Activated naive CD8-positive, alpha-beta T cell treated with anti-CD3 and anti-CD28 coated beads for 36 hours (primary cell): ENCODE measurements at regions not wholly inside any gene's neighbourhood (a gene's known extent, or its start where the extent isn't known, plus 50 kb on each side); places are given as distances from the start of the nearest gene placed in this dataset.

Experiments used
- DNase-seq: peaks from one replicate; pipeline ENCODE4 v3.0.0; 2021
- H3K27ac Mint-ChIP-seq: one replicate; pipeline ENCODE4 v1.8.0; 2022; ENCODE audit warnings: mild to moderate bottlenecking, moderate library complexity, mixed read lengths
- H3K27me3 Mint-ChIP-seq: one replicate; pipeline ENCODE4 v1.8.0; 2022; ENCODE audit warnings: mild to moderate bottlenecking, mixed read lengths
- H3K36me3 Mint-ChIP-seq: one replicate; pipeline ENCODE4 v1.8.0; 2021; ENCODE audit warnings: mild to moderate bottlenecking, mixed read lengths
- H3K4me1 Mint-ChIP-seq: one replicate; pipeline ENCODE4 v1.8.0; 2021; ENCODE audit warnings: mixed read lengths
- H3K4me3 Mint-ChIP-seq: one replicate; pipeline ENCODE4 v1.8.0; 2022; ENCODE audit warnings: mild to moderate bottlenecking, moderate library complexity, mixed read lengths
- H3K9me3 Mint-ChIP-seq: one replicate; pipeline ENCODE4 v1.8.0; 2022; ENCODE audit warnings: mixed read lengths

DNA sequence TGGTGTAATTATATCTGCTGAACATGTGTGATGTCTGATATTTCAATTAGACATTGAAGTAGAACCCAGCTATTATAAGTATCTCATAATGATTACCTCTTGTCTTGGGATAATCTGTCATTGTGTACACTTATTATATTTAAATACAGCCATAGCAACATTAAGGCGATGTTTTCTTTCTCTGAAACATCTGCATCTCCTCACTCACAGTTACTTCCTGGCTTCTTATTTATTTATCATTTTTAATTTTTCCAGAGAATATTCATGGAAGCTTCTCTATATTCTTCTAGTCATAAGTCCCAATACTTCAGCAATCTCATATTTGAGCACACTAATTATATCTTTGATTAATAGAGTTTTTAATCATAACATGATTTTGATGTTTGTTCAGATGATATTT lies 103.8 kb upstream of the FBN2 start:
- Mint-ChIP-seq H3K4me3 (no peak overlapping the region), H3K27me3 (no peaks in the 10 kb centered on the region), H3K4me1 (no peaks in the 10 kb centered on the region), H3K27ac (no peak overlapping the region), H3K36me3 (no peaks in the 10 kb centered on the region), H3K9me3 (no peaks in the 10 kb centered on the region)
- DNase-seq = no peak

DNA sequence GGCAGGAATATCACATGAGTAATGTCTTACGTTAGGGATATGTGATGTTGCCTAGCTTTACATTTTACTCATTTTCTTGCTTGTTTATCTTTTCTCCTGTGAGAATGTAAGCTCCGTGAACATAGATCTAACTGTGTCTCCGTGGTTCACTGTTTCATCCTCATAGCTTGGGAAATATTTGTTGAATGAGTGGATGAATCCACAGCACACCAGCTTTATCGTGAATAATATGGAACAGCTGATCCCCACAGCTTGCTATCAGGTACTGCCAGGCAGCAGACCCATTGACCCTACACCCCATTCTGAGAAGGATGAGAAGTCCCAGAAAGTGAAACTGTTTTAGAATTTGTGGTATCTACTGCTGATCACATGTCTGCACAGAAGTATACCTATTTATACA lies 106.8 kb upstream of the FBN2 start:
- Mint-ChIP-seq H3K27me3 (no peaks in the 10 kb centered on the region), H3K4me1 (no peaks in the 10 kb centered on the region), H3K9me3 (no peaks in the 10 kb centered on the region), H3K27ac (no peak overlapping the region), H3K36me3 (no peaks in the 10 kb centered on the region), H3K4me3 (no peak overlapping the region)
- DNase-seq = no peak

DNA sequence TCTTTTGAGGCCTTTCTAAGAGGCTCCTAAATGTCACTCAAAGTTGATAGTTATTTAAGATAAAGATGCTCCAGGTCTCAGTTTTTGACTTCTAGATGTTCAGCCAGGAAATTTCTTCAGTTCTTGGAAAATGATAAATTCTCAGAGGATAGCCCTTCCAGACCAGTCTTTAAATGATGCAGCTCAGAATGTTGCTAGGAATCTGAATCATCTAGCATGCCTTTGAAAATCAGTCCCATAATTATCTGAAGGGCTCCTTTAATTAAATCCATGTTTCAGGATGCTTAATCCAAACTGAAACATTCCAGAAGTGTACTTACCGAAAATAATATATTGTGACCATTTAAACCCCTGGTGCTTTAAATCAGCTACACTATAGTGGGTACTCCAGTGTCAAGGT lies 107.5 kb upstream of the FBN2 start:
- Mint-ChIP-seq H3K36me3 (no peaks in the 10 kb centered on the region), H3K4me3 (no peak overlapping the region), H3K9me3 (no peaks in the 10 kb centered on the region), H3K27ac (no peak overlapping the region), H3K27me3 (no peaks in the 10 kb centered on the region), H3K4me1 (no peaks in the 10 kb centered on the region)
- DNase-seq = no peak

DNA sequence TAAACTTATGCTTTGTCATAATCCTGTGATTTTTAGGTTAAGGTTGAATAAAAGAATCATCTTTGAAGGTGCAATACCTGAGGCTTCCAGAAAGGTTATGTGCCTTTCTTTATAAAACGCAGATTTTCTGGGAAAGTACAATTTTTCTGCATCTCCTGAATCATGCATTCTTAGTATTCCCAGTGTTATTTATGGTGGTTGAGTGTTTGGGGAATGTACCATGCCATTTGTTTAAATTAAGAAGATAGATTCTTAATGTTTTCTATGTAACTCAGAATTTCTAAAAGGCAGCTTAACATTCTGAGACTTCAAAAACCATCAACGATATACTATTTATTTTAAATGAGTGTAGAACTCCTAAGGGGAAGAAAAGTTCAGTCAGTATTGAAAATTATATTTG lies 108.1 kb upstream of the FBN2 start:
- DNase-seq = no peak
- no peak overlapping the region for H3K27ac Mint-ChIP-seq
- H3K9me3 Mint-ChIP-seq = no peaks in the 10 kb centered on the region
- H3K4me3 Mint-ChIP-seq = no peak overlapping the region
- H3K36me3 Mint-ChIP-seq = no peaks in the 10 kb centered on the region
- no peaks in the 10 kb centered on the region for H3K27me3 Mint-ChIP-seq
- H3K4me1 Mint-ChIP-seq = no peaks in the 10 kb centered on the region

DNA sequence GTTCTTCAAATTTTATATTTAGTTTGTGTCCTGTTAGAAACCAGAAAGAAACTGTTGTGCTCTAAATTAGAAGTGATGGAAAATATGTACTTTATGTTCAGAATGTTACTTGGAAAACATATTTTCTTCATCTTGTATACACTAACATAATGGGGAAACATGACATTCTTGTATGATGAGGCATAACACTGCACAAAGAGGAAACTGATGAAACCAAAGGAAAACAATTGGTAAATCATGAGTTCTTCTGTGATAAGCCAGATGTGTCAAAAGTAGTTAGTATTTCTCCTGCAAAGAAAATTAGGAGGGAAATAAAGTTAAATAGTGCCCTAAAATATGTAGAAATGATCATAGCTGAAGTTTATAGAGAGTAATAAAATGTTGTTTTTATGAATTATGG lies 111.1 kb upstream of the FBN2 start:
- Mint-ChIP-seq H3K4me1 (no peaks in the 10 kb centered on the region), H3K27me3 (no peaks in the 10 kb centered on the region), H3K9me3 (peaks cover 9% of the 10 kb centered on the region), H3K4me3 (no peak overlapping the region), H3K27ac (no peak overlapping the region), H3K36me3 (no peaks in the 10 kb centered on the region)
- no peak for DNase-seq

DNA sequence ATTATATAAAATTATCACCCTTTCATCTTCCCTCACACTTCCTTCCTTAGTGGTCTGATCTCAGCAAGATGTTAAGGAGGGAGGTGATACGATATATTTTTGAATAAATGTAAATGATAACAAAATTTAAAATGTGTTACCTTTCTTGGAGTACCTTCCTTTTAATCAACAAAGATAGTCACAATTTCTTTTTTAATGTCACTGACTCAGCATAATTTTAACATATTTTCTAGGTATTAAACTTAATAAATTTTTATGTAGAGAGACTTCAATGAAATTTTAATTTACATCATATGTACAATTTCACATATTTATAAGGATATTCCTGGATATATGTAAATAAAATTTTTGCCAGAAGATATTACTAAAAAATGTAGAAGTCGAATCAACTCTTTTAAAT lies 125.0 kb upstream of the FBN2 start:
- Mint-ChIP-seq H3K4me1 (no peaks in the 10 kb centered on the region), H3K27me3 (no peaks in the 10 kb centered on the region), H3K27ac (no peak overlapping the region), H3K9me3 (no peaks in the 10 kb centered on the region), H3K36me3 (no peaks in the 10 kb centered on the region), H3K4me3 (no peak overlapping the region)
- no peak for DNase-seq

DNA sequence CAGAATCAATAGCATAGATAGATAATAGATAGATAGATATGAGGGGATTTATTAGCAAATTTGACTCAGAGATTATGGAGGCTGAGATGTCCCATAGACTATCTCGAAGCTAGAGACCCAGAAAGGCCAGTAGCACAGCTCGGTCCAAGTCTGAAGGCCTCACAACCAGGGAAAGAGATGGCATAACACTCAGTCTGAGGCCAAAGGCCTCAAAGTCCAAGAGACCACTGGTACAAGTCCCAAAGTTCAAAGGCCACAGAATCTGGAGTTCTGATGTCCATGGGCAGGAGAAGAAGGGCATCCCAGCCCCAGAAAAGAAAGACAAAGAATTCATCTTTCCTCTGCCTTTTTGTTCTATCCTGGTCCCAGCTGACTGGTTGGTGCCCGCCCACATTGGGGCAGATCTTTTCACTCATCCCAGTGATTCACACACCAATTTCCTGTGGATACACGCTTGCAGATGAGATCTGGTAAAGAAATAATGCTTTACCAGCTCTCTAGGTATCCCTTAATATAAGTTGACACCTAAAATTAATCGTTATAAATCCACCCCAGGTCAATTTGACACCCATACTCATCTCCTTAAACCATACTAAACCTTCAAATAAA lies 127.8 kb upstream of the FBN2 start:
- no peaks in the 10 kb centered on the region for H3K9me3 Mint-ChIP-seq
- no peak overlapping the region for H3K4me3 Mint-ChIP-seq
- H3K27ac Mint-ChIP-seq = no peak overlapping the region
- H3K36me3 Mint-ChIP-seq = no peaks in the 10 kb centered on the region
- no peaks in the 10 kb centered on the region for H3K4me1 Mint-ChIP-seq
- H3K27me3 Mint-ChIP-seq = no peaks in the 10 kb centered on the region
- no peak for DNase-seq

DNA sequence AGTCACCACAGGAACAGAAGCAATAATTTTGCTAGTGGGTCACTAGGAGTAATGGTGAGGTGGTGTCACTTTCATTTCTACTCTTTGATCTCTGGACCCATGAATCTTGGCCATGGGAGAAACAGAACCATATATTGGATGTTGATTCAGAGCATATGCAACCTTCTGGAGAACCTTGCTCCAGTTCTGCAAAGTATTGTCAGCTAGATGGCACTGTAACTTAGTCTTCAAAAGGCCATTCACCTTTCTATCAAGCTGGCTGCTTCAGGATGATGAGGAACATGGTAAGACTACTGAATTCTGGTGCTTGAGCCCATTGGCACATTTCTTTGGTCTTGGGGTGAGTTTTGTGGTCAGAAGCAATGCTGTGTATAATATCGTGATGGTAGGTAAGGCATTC lies 129.1 kb upstream of the FBN2 start:
- no peak for DNase-seq
- Mint-ChIP-seq H3K9me3 (no peaks in the 10 kb centered on the region), H3K36me3 (no peaks in the 10 kb centered on the region), H3K27ac (no peak overlapping the region), H3K4me1 (no peaks in the 10 kb centered on the region), H3K27me3 (no peaks in the 10 kb centered on the region), H3K4me3 (no peak overlapping the region)

DNA sequence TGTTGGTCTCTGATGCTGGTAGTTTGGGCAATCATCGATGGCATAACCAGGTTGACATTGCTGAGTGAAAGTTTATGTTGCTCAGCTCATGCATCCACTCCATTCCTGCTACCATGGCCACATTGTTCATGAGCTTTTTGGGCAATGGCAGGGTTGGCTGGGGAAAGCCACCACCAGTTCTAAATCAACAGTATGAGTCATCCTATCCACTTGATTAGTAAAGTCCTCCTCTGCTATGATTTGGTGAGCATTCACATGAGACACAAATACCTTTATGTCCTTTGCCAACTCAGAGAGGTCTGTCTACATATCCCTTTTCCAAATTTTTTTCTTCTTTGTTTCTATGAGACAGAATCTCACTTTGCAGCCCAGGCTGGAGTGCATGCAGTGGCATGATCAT lies 129.7 kb upstream of the FBN2 start:
- Mint-ChIP-seq H3K9me3 (no peaks in the 10 kb centered on the region), H3K27me3 (peaks cover 4% of the 10 kb centered on the region), H3K27ac (no peak overlapping the region), H3K4me3 (no peak overlapping the region), H3K4me1 (no peaks in the 10 kb centered on the region), H3K36me3 (no peaks in the 10 kb centered on the region)
- DNase-seq = no peak

DNA sequence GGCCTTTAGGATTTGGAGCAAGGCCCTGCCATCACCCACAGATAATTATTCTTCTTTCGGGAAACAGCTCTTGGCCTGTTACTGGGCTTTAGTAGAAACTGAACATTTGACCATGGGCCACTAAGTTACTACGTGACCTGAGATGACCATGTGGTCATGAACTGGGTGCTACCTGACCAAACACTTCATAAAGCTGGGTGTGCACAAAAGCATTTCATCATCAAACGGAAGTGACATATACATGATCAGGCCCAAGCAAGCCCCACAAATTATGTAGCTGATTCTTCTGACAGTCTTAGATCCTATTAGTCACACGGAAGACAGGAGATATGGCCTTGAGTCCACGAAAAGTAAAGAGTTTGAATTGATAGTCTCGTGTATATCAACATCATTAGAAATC lies 130.9 kb upstream of the FBN2 start:
- no peak for DNase-seq
- Mint-ChIP-seq H3K27ac (no peak overlapping the region), H3K36me3 (no peaks in the 10 kb centered on the region), H3K9me3 (no peaks in the 10 kb centered on the region), H3K4me1 (no peaks in the 10 kb centered on the region), H3K4me3 (no peak overlapping the region), H3K27me3 (peaks cover 4% of the 10 kb centered on the region)

DNA sequence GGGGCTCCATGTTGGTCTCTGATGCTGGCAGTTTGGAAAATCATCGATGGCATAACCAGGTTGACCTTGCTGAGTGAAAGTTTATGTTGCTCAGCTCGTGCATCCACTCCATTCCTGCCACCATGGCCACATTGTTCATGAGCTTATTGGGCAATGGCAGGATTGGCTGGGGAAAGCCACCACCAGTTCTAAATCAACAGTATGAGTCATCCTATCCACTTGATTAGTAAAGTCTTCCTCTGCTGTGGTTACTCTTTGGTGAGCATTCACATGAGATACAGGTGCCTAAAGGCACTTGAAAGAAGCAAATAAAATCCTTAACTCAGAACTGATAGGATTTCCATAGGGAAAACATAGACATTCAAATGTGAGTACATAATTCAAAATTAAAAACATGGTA lies 131.8 kb upstream of the FBN2 start:
- DNase-seq = no peak
- Mint-ChIP-seq H3K27ac (no peak overlapping the region), H3K4me3 (no peak overlapping the region), H3K27me3 (peaks cover 4% of the 10 kb centered on the region), H3K4me1 (no peaks in the 10 kb centered on the region), H3K36me3 (no peaks in the 10 kb centered on the region), H3K9me3 (no peaks in the 10 kb centered on the region)

DNA sequence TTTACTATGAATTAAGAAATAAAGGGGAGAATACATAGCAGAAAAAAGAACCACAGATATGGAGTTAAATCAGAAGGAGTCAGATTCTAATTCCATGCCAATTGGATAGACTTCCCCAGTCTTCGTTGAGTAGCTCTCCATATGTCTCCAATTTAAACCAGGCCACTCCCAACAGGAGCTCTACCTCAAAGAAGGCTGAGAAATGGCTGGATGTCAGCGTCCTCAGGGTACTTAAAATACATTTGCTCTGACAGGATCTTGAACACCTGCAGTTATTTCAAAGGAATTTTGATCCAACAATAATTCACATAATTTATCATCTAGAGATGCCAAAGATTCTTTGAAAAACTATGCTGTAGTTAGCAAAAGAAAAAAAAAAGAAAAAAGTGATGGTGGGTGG lies 133.9 kb upstream of the FBN2 start:
- Mint-ChIP-seq H3K4me1 (no peaks in the 10 kb centered on the region), H3K27ac (no peak overlapping the region), H3K9me3 (no peaks in the 10 kb centered on the region), H3K4me3 (no peak overlapping the region), H3K36me3 (no peaks in the 10 kb centered on the region), H3K27me3 (peaks cover 4% of the 10 kb centered on the region)
- no peak for DNase-seq

DNA sequence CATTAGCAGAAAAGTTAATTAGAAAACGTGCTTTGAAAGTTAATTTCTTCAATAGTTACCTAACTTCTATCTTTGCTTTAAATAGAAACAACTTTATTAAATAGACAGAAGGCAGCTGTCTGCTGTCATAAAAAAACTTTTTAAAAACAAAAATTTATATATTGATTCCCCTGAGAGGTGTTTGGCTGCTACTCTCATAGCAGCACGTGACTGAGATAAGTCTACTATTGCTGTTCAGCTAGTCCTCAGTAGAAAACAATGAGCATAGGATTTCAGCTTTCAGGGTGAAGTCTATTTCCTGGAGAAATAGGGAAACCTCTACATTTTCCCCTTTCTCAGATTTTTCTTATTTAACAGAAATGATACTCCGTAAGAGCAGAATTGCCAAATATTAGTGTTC lies 135.0 kb upstream of the FBN2 start:
- H3K27ac Mint-ChIP-seq = no peak overlapping the region

DNA sequence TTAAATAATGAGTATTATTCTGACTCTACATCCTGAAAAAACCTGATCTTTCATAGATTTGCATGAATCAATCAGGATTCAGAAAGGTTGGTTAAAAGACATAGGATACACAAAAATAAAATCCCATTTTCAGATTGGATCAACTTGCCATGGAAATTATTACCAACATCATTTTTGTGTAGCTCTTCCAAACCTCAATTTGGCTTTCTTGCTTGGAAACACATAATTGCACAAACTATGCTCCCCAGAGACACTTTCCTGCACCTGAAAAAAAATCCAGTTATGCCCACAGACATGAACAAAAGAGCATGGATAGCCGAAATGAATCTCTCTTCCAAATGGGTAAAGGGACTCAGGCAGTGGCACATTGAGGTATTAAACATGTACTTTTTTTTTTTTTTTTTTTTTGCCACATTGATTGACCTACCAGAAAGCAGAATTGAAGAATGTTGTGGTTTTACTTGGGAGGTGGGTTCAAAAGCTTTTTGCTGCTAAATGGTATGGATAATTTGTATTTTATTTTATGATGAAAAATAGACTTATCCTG lies 135.4 kb upstream of the FBN2 start:
- no peak overlapping the region for H3K4me3 Mint-ChIP-seq
- H3K9me3 Mint-ChIP-seq = no peaks in the 10 kb centered on the region
- no peak for DNase-seq
- H3K27ac Mint-ChIP-seq = no peak overlapping the region
- H3K4me1 Mint-ChIP-seq = no peaks in the 10 kb centered on the region
- peaks cover 4% of the 10 kb centered on the region for H3K27me3 Mint-ChIP-seq
- H3K36me3 Mint-ChIP-seq = no peaks in the 10 kb centered on the region

More for the DNA sequence above, 135.0 kb upstream of the FBN2 start:
- Mint-ChIP-seq H3K27me3 (peaks cover 4% of the 10 kb centered on the region), H3K4me3 (no peak overlapping the region), H3K4me1 (no peaks in the 10 kb centered on the region), H3K9me3 (no peaks in the 10 kb centered on the region), H3K36me3 (no peaks in the 10 kb centered on the region)
- DNase-seq = no peak

DNA sequence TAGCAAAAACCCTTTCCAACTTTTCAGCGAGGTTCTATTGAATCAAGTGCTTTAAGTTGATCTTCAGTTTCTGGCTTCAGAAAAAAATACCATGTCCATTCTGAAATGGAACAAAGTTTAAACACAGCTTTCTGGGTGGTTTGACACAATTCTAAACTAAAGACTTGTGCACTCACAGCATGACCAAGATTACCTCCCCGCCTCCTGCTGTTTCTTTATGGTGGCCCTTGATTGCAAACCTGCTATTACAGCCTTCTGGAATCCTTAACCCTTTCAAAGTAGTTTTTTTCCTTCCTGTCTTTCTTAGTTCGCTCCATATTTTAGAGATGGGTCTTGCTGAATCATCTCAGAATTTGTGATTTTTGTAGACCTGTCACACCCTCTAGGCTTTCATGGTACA lies 135.9 kb upstream of the FBN2 start:
- no peaks in the 10 kb centered on the region for H3K9me3 Mint-ChIP-seq
- H3K27ac Mint-ChIP-seq = no peak overlapping the region
- no peak overlapping the region for H3K4me3 Mint-ChIP-seq
- no peaks in the 10 kb centered on the region for H3K36me3 Mint-ChIP-seq
- no peaks in the 10 kb centered on the region for H3K4me1 Mint-ChIP-seq
- DNase-seq = no peak
- peaks cover 4% of the 10 kb centered on the region for H3K27me3 Mint-ChIP-seq

DNA sequence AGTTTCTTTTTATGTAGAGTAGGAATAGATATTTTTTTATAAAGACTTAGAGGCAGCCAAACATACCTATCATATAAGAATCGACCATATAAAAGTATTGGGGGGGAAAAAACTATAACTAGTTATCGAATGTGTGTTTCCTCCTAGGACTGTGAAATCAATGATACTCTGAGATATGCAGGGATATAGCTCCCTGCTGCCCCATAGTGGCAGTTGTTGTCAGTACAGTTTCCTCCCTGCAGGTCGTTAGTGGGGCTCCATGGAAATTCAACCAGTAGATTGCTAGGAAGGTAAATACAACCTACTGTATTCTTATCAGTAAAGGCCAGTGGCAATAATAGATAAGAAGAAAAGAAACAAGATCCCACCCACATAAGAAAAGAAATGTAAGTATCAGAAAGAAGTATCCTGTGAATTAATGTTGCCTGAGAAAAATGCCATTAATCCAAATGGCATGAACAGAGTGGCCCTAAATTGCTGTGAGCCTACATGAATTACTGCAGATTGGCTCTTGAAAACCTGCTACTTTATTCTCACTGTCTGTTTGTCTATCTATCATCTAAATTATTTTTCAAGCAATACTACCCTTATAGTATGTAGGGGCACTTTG lies 136.9 kb upstream of the FBN2 start:
- Mint-ChIP-seq H3K36me3 (no peaks in the 10 kb centered on the region), H3K4me1 (no peaks in the 10 kb centered on the region), H3K9me3 (no peaks in the 10 kb centered on the region), H3K27me3 (peaks cover 4% of the 10 kb centered on the region), H3K4me3 (no peak overlapping the region), H3K27ac (no peak overlapping the region)
- peak; percentile 26 for DNase-seq
